MM.1S (cell line): ENCODE measurements at regions not wholly inside any gene's neighbourhood (a gene's known extent, or its start where the extent isn't known, plus 50 kb on each side); places are given as distances from the start of the nearest gene placed in this dataset.

Experiments
- DNase-seq: peaks from one replicate; pipeline ENCODE4 v3.0.0-alpha.2; 2015
- H2AFZ ChIP-seq: fragments of 300-600 bp; sonication (generic); 2 replicates; pipeline ENCODE4 v1.6.0; 2016; ENCODE audit warnings: antibody characterized with exemption, low read length
- H3F3A ChIP-seq: fragments of 300-600 bp; sonication (generic); 2 replicates; pipeline ENCODE4 v1.6.1; 2016; ENCODE audit warnings: mild to moderate bottlenecking, antibody characterized with exemption, low read length, moderate library complexity, mixed read lengths; ENCODE audit not compliant: insufficient read depth
- H3K27ac ChIP-seq: fragments of 300-600 bp; sonication (generic); 2 replicates; pipeline ENCODE4 v1.5.1; 2016; ENCODE audit warnings: mild to moderate bottlenecking, low read length
- H3K27me3 ChIP-seq: fragments of 300-600 bp; sonication (generic); replicated peaks from 2 replicates; pipeline ENCODE4 v1.6.0; 2016; ENCODE audit warnings: low read length; ENCODE audit not compliant: insufficient read depth
- H3K36me3 ChIP-seq: fragments of 300-600 bp; sonication (generic); replicated peaks from 2 replicates; pipeline ENCODE4 v1.6.1; 2016; ENCODE audit warnings: mild to moderate bottlenecking, low read length, mixed read lengths; ENCODE audit not compliant: insufficient read depth
- H3K4me1 ChIP-seq: fragments of 300-600 bp; sonication (generic); 2 replicates; pipeline ENCODE4 v1.6.1; 2016; ENCODE audit warnings: low read length, mixed read lengths
- H3K4me2 ChIP-seq: fragments of 300-600 bp; sonication (generic); 2 replicates; pipeline ENCODE4 v1.6.0; 2016; ENCODE audit warnings: low read depth, low read length
- H3K4me3 ChIP-seq: fragments of 300-600 bp; sonication (generic); 2 replicates; pipeline ENCODE4 v1.5.1; 2016; ENCODE audit warnings: low read length, mixed read lengths
- H3K79me2 ChIP-seq: fragments of 300-600 bp; sonication (generic); 2 replicates; pipeline ENCODE4 v1.6.1; 2016; ENCODE audit warnings: mixed run types, low read length, mixed read lengths
- H3K9ac ChIP-seq: fragments of 300-600 bp; sonication (generic); 2 replicates; pipeline ENCODE4 v1.6.1; 2016; ENCODE audit warnings: low read length, mixed read lengths
- H3K9me2 ChIP-seq: fragments of 300-600 bp; sonication (generic); replicated peaks from 2 replicates; pipeline ENCODE4 v1.6.1; 2016; ENCODE audit warnings: mild to moderate bottlenecking, low read length, mixed read lengths; ENCODE audit not compliant: insufficient read depth
- H3K9me3 ChIP-seq: fragments of 300-600 bp; sonication (generic); replicated peaks from 2 replicates; pipeline ENCODE4 v1.6.1; 2016; ENCODE audit warnings: mild to moderate bottlenecking, low read length, mixed read lengths; ENCODE audit not compliant: insufficient read depth
- H4K20me1 ChIP-seq: fragments of 300-600 bp; sonication (generic); 2 replicates; pipeline ENCODE4 v1.6.1; 2016; ENCODE audit warnings: mild to moderate bottlenecking, low read length, moderate library complexity, mixed read lengths; ENCODE audit not compliant: insufficient read depth
- EZH2 ChIP-seq: fragments of 300-600 bp; sonication (generic); optimal IDR thresholded peaks from 2 replicates; pipeline ENCODE3; 2017; ENCODE audit warnings: low read depth, mild to moderate bottlenecking, antibody characterized with exemption, low read length, mixed read lengths
- EZH2phosphoT487 ChIP-seq: fragments of 300-600 bp; sonication (generic); IDR thresholded peaks from 2 replicates; pipeline ENCODE4 v1.6.1; 2018; ENCODE audit warnings: antibody characterized with exemption, low read length
- TF ChIP-seq, protein P1 (sequence below): fragments of 300-600 bp; sonication (generic); IDR thresholded peaks from 2 replicates; pipeline ENCODE4 v1.5.1; 2016; ENCODE audit warnings: antibody characterized with exemption, low read length, mixed read lengths

DNA sequence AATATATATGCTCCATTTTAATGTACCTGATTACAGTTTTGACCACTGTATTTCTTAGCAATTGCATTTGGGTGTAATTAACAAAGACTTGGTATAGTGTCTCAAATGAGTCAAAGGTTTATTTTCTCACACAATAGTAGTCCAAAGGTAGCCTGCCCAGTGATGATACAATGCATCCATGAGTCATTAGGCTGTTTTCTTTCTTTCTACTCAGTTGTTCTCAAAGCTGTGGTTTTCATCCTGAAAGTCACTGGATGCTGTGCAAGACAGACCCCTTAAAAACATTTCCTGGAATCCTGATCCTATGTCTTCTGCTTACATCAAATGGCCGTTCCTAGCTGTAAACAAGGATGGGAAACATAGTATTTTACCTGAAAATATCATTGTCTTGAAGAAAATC is 651.2 kb upstream of the MIR17HG start:
- no peak overlapping the region for H3K4me2 ChIP-seq
- H3K79me2 ChIP-seq: no peaks in the 10 kb centered on the region
- H3K4me1 ChIP-seq: no peaks in the 10 kb centered on the region
- TF ChIP-seq, protein P1, sequence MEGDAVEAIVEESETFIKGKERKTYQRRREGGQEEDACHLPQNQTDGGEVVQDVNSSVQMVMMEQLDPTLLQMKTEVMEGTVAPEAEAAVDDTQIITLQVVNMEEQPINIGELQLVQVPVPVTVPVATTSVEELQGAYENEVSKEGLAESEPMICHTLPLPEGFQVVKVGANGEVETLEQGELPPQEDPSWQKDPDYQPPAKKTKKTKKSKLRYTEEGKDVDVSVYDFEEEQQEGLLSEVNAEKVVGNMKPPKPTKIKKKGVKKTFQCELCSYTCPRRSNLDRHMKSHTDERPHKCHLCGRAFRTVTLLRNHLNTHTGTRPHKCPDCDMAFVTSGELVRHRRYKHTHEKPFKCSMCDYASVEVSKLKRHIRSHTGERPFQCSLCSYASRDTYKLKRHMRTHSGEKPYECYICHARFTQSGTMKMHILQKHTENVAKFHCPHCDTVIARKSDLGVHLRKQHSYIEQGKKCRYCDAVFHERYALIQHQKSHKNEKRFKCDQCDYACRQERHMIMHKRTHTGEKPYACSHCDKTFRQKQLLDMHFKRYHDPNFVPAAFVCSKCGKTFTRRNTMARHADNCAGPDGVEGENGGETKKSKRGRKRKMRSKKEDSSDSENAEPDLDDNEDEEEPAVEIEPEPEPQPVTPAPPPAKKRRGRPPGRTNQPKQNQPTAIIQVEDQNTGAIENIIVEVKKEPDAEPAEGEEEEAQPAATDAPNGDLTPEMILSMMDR: no peak
- TF ChIP-seq EZH2: no peak
- TF ChIP-seq EZH2phosphoT487: no peak
- no peak overlapping the region for H3K27ac ChIP-seq
- no peaks in the 10 kb centered on the region for H3F3A ChIP-seq
- H3K9me3 ChIP-seq: no peaks in the 10 kb centered on the region
- H3K9me2 ChIP-seq: no peaks in the 10 kb centered on the region
- H2AFZ ChIP-seq: no peak overlapping the region
- H4K20me1 ChIP-seq: no peaks in the 10 kb centered on the region
- H3K27me3 ChIP-seq: no peaks in the 10 kb centered on the region
- no peak overlapping the region for H3K4me3 ChIP-seq
- no peak for DNase-seq
- H3K36me3 ChIP-seq: no peaks in the 10 kb centered on the region
- no peak overlapping the region for H3K9ac ChIP-seq

DNA sequence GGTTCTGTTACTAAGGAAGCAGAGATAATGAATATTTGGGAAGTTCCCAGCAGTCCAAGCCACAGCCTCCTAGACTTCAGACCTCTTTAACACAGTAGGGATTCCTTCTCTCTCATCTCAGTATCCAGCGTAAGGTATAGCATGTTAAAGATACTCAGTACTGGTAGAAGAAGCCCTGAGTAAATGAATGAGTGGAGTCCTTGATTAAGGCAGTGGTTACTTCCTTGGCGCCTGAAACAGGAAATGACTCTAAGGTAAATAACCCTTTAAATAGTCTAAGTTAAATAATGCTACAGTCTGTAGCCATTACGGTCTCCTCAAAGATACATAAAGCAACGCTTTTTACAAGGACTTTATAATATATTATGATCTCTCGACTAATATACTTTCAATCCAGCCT is 650.8 kb upstream of the MIR17HG start:
- Histone ChIP-seq H3K27me3 (no peaks in the 10 kb centered on the region), H3F3A (no peaks in the 10 kb centered on the region), H2AFZ (no peak overlapping the region), H4K20me1 (no peaks in the 10 kb centered on the region), H3K9ac (no peak overlapping the region), H3K4me2 (no peak overlapping the region), H3K4me1 (no peaks in the 10 kb centered on the region), H3K79me2 (no peaks in the 10 kb centered on the region), H3K9me3 (no peaks in the 10 kb centered on the region), H3K9me2 (no peaks in the 10 kb centered on the region), H3K27ac (no peak overlapping the region), H3K36me3 (no peaks in the 10 kb centered on the region), H3K4me3 (no peak overlapping the region)
- no peak for DNase-seq
- TF ChIP-seq EZH2phosphoT487 (no peak), EZH2 (no peak)
- TF ChIP-seq, protein P1: no peak

DNA sequence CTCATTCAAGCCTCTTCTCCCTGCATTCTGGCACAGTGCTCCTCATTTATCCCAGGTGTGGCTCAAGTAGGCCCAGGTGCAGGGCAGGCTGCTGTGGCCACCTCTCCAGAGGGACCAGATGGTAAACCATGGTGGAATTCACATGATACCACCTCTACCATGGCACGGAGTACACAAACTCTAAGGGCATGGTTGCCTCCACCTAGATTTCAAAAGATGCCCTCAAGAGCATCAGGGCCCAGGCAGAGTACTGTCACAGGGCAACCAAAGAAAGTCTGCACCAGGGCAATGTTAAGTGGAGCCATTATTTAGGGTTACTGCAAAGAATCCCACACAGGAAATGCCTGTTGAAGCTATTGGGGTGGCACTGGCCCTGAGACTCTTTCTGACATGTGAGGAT is 647.1 kb upstream of the MIR17HG start:
- Histone ChIP-seq H3K4me1 (no peaks in the 10 kb centered on the region), H2AFZ (no peak overlapping the region), H3F3A (no peaks in the 10 kb centered on the region), H3K9me3 (no peaks in the 10 kb centered on the region), H3K9me2 (no peaks in the 10 kb centered on the region), H3K27ac (no peak overlapping the region), H3K79me2 (no peaks in the 10 kb centered on the region), H3K36me3 (no peaks in the 10 kb centered on the region), H3K9ac (no peak overlapping the region), H3K4me3 (no peak overlapping the region), H4K20me1 (no peaks in the 10 kb centered on the region), H3K27me3 (no peaks in the 10 kb centered on the region), H3K4me2 (no peak overlapping the region)
- no peak for DNase-seq
- TF ChIP-seq EZH2phosphoT487 (no peak), EZH2 (no peak)
- TF ChIP-seq, protein P1: no peak
